ENCODE measurements at regions not wholly inside any gene's neighbourhood (a gene's known extent, or its start where the extent isn't known, plus 50 kb on each side); places are given as distances from the start of the nearest gene placed in this dataset.

- H3K4me1 ChIP-seq (ENCODE audit: insufficient read depth) = no peaks in the 10 kb centered on the region
- H3K27me3 Mint-ChIP-seq (ENCODE audit: insufficient read depth, low read depth, poor library complexity) = peaks cover 14% of the 10 kb centered on the region
Observed at GRCh38 chr22:49663823-49664222, 163.8 kb downstream of the BRD1 start.

GRCh38 chr22:49663311-49663711 is 164.4 kb downstream of the BRD1 start:
- DNase-seq (ENCODE audit: low spot score) (no peak), ATAC-seq (no peak)
- Histone ChIP-seq H3K9me2 (ENCODE audit: insufficient read depth) (no peaks in the 10 kb centered on the region), H2AFZ (no peak overlapping the region), H3K4me3 (no peak overlapping the region), H3K27ac (ENCODE audit: low read depth) (no peak overlapping the region), H3K4me1 (ENCODE audit: insufficient read depth) (no peaks in the 10 kb centered on the region), H3K79me2 (replicated peaks; ENCODE audit: insufficient read depth) (no peaks in the 10 kb centered on the region), H4K20me1 (replicated peaks; ENCODE audit: insufficient read depth) (no peaks in the 10 kb centered on the region), H3K36me3 (ENCODE audit: insufficient read depth) (no peaks in the 10 kb centered on the region; the same call in 1 of the 2 replicates), H3K4me2 (no peak overlapping the region), H3F3A (replicated peaks; ENCODE audit: low read depth) (no peaks in the 10 kb centered on the region), H3K27me3 (ENCODE audit: insufficient read depth) (no peaks in the 10 kb centered on the region)
- peaks cover 16% of the 10 kb centered on the region for H3K4me1 Mint-ChIP-seq
- H3K27me3 Mint-ChIP-seq (ENCODE audit: insufficient read depth, low read depth, poor library complexity) = peaks cover 9% of the 10 kb centered on the region
- H3K36me3 Mint-ChIP-seq (ENCODE audit: low read depth) = no peaks in the 10 kb centered on the region; the same call in 2 of the 3 replicates
- H3K27ac Mint-ChIP-seq = no peak overlapping the region
- no peaks in the 10 kb centered on the region for H3K9me3 Mint-ChIP-seq
- H3K4me3 Mint-ChIP-seq = no peak overlapping the region
- TF ChIP-seq CREB1 (CRISPR knock-in tag; IDR thresholded peaks at IDR 0.05; ENCODE audit: low read depth) (no peak), STAT1 (IDR thresholded peaks at IDR 0.05; ENCODE audit: unreplicated experiment) (no peak), ETS1 (IDR thresholded peaks at IDR 0.05) (no peak), ZNF331 (CRISPR knock-in tag; IDR thresholded peaks at IDR 0.05; ENCODE audit: low read depth) (no peak), EZH2 (IDR thresholded peaks at IDR 0.05; ENCODE audit: low read depth, unreplicated experiment) (no peak), POLR2AphosphoS5 (IDR thresholded peaks at IDR 0.05; ENCODE audit: low read depth) (no peak), NANOG (IDR thresholded peaks at IDR 0.05; ENCODE audit: borderline replicate concordance) (no peak), JUNB (IDR thresholded peaks at IDR 0.05; ENCODE audit: unreplicated experiment) (no peak), ZNF114 (CRISPR knock-in tag; IDR thresholded peaks at IDR 0.05) (no peak)
- TF ChIP-seq, protein P1, sequence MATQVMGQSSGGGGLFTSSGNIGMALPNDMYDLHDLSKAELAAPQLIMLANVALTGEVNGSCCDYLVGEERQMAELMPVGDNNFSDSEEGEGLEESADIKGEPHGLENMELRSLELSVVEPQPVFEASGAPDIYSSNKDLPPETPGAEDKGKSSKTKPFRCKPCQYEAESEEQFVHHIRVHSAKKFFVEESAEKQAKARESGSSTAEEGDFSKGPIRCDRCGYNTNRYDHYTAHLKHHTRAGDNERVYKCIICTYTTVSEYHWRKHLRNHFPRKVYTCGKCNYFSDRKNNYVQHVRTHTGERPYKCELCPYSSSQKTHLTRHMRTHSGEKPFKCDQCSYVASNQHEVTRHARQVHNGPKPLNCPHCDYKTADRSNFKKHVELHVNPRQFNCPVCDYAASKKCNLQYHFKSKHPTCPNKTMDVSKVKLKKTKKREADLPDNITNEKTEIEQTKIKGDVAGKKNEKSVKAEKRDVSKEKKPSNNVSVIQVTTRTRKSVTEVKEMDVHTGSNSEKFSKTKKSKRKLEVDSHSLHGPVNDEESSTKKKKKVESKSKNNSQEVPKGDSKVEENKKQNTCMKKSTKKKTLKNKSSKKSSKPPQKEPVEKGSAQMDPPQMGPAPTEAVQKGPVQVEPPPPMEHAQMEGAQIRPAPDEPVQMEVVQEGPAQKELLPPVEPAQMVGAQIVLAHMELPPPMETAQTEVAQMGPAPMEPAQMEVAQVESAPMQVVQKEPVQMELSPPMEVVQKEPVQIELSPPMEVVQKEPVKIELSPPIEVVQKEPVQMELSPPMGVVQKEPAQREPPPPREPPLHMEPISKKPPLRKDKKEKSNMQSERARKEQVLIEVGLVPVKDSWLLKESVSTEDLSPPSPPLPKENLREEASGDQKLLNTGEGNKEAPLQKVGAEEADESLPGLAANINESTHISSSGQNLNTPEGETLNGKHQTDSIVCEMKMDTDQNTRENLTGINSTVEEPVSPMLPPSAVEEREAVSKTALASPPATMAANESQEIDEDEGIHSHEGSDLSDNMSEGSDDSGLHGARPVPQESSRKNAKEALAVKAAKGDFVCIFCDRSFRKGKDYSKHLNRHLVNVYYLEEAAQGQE (IDR thresholded peaks at IDR 0.05; ENCODE audit: unreplicated experiment) = no peak

More at GRCh38 chr22:49663823-49664222, 163.8 kb downstream of the BRD1 start:
- H3K4me3 ChIP-seq = no peak overlapping the region
- TF ChIP-seq, protein P1 (IDR thresholded peaks at IDR 0.05; ENCODE audit: unreplicated experiment) = no peak
- TF ChIP-seq EZH2 (IDR thresholded peaks at IDR 0.05; ENCODE audit: low read depth, unreplicated experiment) (no peak), EZH2phosphoT487 (IDR thresholded peaks at IDR 0.05; ENCODE audit: unreplicated experiment) (no peak)
- Mint-ChIP-seq H3K36me3 (ENCODE audit: low read depth) (no peaks in the 10 kb centered on the region; the same call in 2 of the 3 replicates), H3K4me3 (no peak overlapping the region), H3K27ac (no peak overlapping the region), H3K4me1 (peaks cover 11% of the 10 kb centered on the region), H3K9me3 (no peaks in the 10 kb centered on the region)
- H3F3A ChIP-seq (replicated peaks; ENCODE audit: low read depth) = no peaks in the 10 kb centered on the region
- DNase-seq (ENCODE audit: low spot score) (no peak), ATAC-seq (no peak)
- H4K20me1 ChIP-seq (replicated peaks; ENCODE audit: insufficient read depth) = no peaks in the 10 kb centered on the region
- no peaks in the 10 kb centered on the region; the same call in 1 of the 2 replicates for H3K36me3 ChIP-seq (ENCODE audit: insufficient read depth)
- no peak overlapping the region for H3K27ac ChIP-seq (ENCODE audit: low read depth)
- H3K27me3 ChIP-seq (ENCODE audit: insufficient read depth) = no peaks in the 10 kb centered on the region
- no peak overlapping the region for H3K4me2 ChIP-seq
- no peaks in the 10 kb centered on the region for H3K9me2 ChIP-seq (ENCODE audit: insufficient read depth)
- no peak overlapping the region for H2AFZ ChIP-seq
- no peaks in the 10 kb centered on the region for H3K79me2 ChIP-seq (replicated peaks; ENCODE audit: insufficient read depth)

Measured in GM23338 (cell line).